HCT116 (cell line): ENCODE measurements at regions not wholly inside any gene's neighbourhood (a gene's known extent, or its start where the extent isn't known, plus 50 kb on each side); places are given as distances from the start of the nearest gene placed in this dataset.
A peak's percentile ranks its signal among the peaks of the same experiment; 100 is the strongest.

Experiments used
- ATAC-seq: fragments of 200-7000 bp; cut with Tn5 transposase; 2 replicates; pipeline ENCODE4 v1.9.1; 2020; ENCODE audit warnings: mild to moderate bottlenecking, moderate library complexity
- BruUV-seq: library from RNA; stranded (reverse); fragments of 400-500 nt; replicated peaks from 2 replicates; lab custom pipeline; 2021; lab: Mats Ljungman, UMichigan
- CTCF ChIA-PET: fragments of 300-600 bp; sonication (Branson Sonifier 250); formaldehyde crosslinking; loops from one replicate; lab custom pipeline; 2021; ENCODE audit warnings: antibody characterized with exemption; lab: Charles Lee
- POLR2A ChIA-PET: fragments of 300-600, 350-600 bp; sonication (Branson Sonifier 250); formaldehyde crosslinking; loops from one replicate; lab custom pipeline; 2021; ENCODE audit warnings: antibody characterized with exemption; lab: Charles Lee
- RAD21 ChIA-PET, 2 experiments: fragments of 300-600 bp; sonication (Branson Sonifier 250); formaldehyde crosslinking; loops; one replicate each; lab custom pipeline; 2023; ENCODE audit warnings: low total read pairs in 2 of 2; ENCODE audit not compliant: uncharacterized antibody in 2 of 2, unreplicated experiment in 2 of 2, low non-redundant PET in 1 of 2; lab: Charles Lee
- DNase-seq: peaks from one replicate; pipeline ENCODE4 v3.0.0-alpha.2; 2010; ENCODE audit warnings: low read depth, low spot score
- H2AFZ ChIP-seq: fragments of 200-600 bp; shearing (Covaris generic), sonication (generic); 2 replicates; pipeline ENCODE4 v1.6.1; 2017; ENCODE audit warnings: low read depth, mixed run types, mixed read lengths, antibody characterized with exemption, low read length; ENCODE audit not compliant: poor library complexity, severe bottlenecking
- H3K27ac ChIP-seq: 2 replicates; pipeline ENCODE4 v1.5.1; 2012; ENCODE audit warnings: low read depth, low read length
- H3K27me3 ChIP-seq: fragments of 200-600 bp; sonication (generic); 2 replicates; pipeline ENCODE4 v1.6.1; 2016; ENCODE audit warnings: mixed run types, low read length, mixed read lengths; ENCODE audit not compliant: insufficient read depth
- H3K36me3 ChIP-seq, 2 experiments: fragments of 200-500 bp in 1 of 2; fragments of 200-600 bp in 1 of 2; sonication (Bioruptor generic) in 1 of 2; sonication (generic) in 1 of 2; 2 replicates each; pipeline versions ENCODE4 v1.5.1 to v1.6.1; 2014 to 2016; ENCODE audit warnings: low read length in 2 of 2, inconsistent platforms in 1 of 2, mixed read lengths in 1 of 2, mixed run types in 1 of 2; ENCODE audit not compliant: insufficient read depth in 2 of 2, control insufficient read depth in 1 of 2
- H3K4me1 ChIP-seq, 2 experiments: fragments of 200-600 bp in 1 of 2; sonication (generic) in 1 of 2; 2 replicates each; pipeline versions ENCODE4 v1.5.1 to v1.6.1; 2012 to 2017; ENCODE audit warnings: low read length in 2 of 2, inconsistent platforms in 1 of 2, mild to moderate bottlenecking in 1 of 2, mixed read lengths in 1 of 2, mixed run types in 1 of 2, moderate library complexity in 1 of 2; ENCODE audit not compliant: insufficient read depth in 2 of 2, control insufficient read depth in 1 of 2
- H3K4me2 ChIP-seq: fragments of 200-600 bp; sonication (generic); 2 replicates; pipeline ENCODE4 v1.6.1; 2017; ENCODE audit warnings: mixed run types, low read length, mixed read lengths
- H3K4me3 ChIP-seq, 2 experiments: fragments of 200-600 bp in 1 of 2; sonication (generic) in 1 of 2; replicated peaks in 1 of 2; 2 replicates each; pipeline ENCODE4 v1.5.1; 2011 to 2016; ENCODE audit warnings: low read length in 2 of 2, control low read depth in 1 of 2, low read depth in 1 of 2, mild to moderate bottlenecking in 1 of 2, mixed read lengths in 1 of 2, mixed run types in 1 of 2
- H3K79me2 ChIP-seq: fragments of 200-600 bp; sonication (generic); 2 replicates; pipeline ENCODE4 v1.6.1; 2017; ENCODE audit warnings: mild to moderate bottlenecking, mixed run types, low read length, moderate library complexity, mixed read lengths; ENCODE audit not compliant: insufficient read depth
- H3K9ac ChIP-seq: fragments of 200-600 bp; sonication (generic); 2 replicates; pipeline ENCODE4 v1.6.1; 2016; ENCODE audit warnings: low read length, mixed read lengths
- H3K9me2 ChIP-seq: fragments of 200-600 bp; sonication (generic), shearing (Covaris generic); 2 replicates; pipeline ENCODE4 v1.6.1; 2017; ENCODE audit warnings: mixed run types, mild to moderate bottlenecking, moderate library complexity; ENCODE audit not compliant: insufficient read depth
- H3K9me3 ChIP-seq, 2 experiments: fragments of 200-500 bp in 1 of 2; fragments of 200-600 bp in 1 of 2; sonication (Bioruptor generic) in 1 of 2; sonication (generic) in 1 of 2; 2 replicates each; pipeline ENCODE4 v1.6.1; 2014 to 2017; ENCODE audit warnings: low read length in 2 of 2, mixed read lengths in 2 of 2, inconsistent platforms in 1 of 2, low read depth in 1 of 2, mild to moderate bottlenecking in 1 of 2, mixed run types in 1 of 2, moderate library complexity in 1 of 2; ENCODE audit not compliant: control insufficient read depth in 1 of 2, insufficient read depth in 1 of 2
- H4K20me1 ChIP-seq: fragments of 200-600 bp; sonication (generic), shearing (Covaris generic); 2 replicates; pipeline ENCODE4 v1.6.1; 2017; ENCODE audit warnings: mixed run types, mild to moderate bottlenecking, moderate library complexity; ENCODE audit not compliant: insufficient read depth
- CEBPB ChIP-seq: IDR thresholded peaks from 2 replicates; pipeline ENCODE4 v1.6.1; 2012; ENCODE audit warnings: low read depth
- EGR1 ChIP-seq: IDR thresholded peaks from 2 replicates; pipeline ENCODE4 v1.6.1; 2012; ENCODE audit warnings: low read depth
- FOSL1 ChIP-seq: IDR thresholded peaks from 2 replicates; pipeline ENCODE4 v1.6.1; 2012; ENCODE audit warnings: low read depth
- RAD21 ChIP-seq: IDR thresholded peaks from 2 replicates; pipeline ENCODE4 v1.6.1; 2012; ENCODE audit warnings: low read depth, mild to moderate bottlenecking
- SIN3A ChIP-seq: IDR thresholded peaks from 2 replicates; pipeline ENCODE4 v1.6.1; 2012; ENCODE audit warnings: low read depth
- SP1 ChIP-seq: IDR thresholded peaks from 2 replicates; pipeline ENCODE4 v1.6.1; 2012; ENCODE audit warnings: low read depth
- YY1 ChIP-seq: IDR thresholded peaks from 2 replicates; pipeline ENCODE4 v1.6.1; 2011; ENCODE audit warnings: low read length, low read depth, moderate library complexity, mild to moderate bottlenecking; ENCODE audit not compliant: insufficient replicate concordance; ENCODE audit errors: extremely low read depth
- intact Hi-C: fragments of 100-400 bp; cut with micrococcal nuclease; formaldehyde crosslinking; loops from 2 replicates; pipeline ENCODE4 v1.10.0; 2022
- TF ChIP-seq, protein P1 (sequence below): IDR thresholded peaks from 2 replicates; pipeline ENCODE4 v1.6.1; 2012; ENCODE audit warnings: low read depth

DNA sequence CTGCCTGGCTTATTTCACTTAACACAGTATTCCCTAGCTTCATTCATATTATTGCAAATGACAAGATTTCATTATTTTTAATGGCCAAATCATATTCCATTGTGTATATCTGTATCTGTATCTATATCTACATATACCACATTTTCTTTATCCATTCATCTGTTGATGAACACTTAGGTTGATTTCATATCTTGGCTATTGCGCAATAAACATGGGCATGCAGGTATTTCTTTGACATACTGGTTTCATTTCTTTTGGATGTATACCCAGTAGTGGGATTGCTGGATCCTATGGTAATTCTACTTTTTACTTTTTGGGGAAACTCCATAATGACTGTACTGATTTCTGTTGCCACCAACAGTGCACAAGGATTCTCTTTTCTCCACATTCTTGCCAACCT lies 68.9 kb upstream of the CREB5 start:
- Histone ChIP-seq H3K27ac (no peak overlapping the region), H3K79me2 (no peaks in the 10 kb centered on the region), H3K9ac (no peak overlapping the region), H2AFZ (no peak overlapping the region), H3K9me2 (no peaks in the 10 kb centered on the region), H4K20me1 (no peaks in the 10 kb centered on the region), H3K27me3 (no peaks in the 10 kb centered on the region), H3K36me3 (no peaks in the 10 kb centered on the region), H3K4me3 (no peak overlapping the region), H3K9me3 (no peaks in the 10 kb centered on the region), H3K4me2 (no peak overlapping the region)
- DNase-seq, result no peak
- ATAC-seq, result no peak
- intact Hi-C loops, result no loop called here
- RAD21 ChIA-PET, result no interaction called here
- no TSS peak for BruUV-seq
- POLR2A ChIA-PET, result no interaction called here
- TF ChIP-seq RAD21, result no peak
- no peak for TF ChIP-seq SP1
- TF ChIP-seq, protein P1, sequence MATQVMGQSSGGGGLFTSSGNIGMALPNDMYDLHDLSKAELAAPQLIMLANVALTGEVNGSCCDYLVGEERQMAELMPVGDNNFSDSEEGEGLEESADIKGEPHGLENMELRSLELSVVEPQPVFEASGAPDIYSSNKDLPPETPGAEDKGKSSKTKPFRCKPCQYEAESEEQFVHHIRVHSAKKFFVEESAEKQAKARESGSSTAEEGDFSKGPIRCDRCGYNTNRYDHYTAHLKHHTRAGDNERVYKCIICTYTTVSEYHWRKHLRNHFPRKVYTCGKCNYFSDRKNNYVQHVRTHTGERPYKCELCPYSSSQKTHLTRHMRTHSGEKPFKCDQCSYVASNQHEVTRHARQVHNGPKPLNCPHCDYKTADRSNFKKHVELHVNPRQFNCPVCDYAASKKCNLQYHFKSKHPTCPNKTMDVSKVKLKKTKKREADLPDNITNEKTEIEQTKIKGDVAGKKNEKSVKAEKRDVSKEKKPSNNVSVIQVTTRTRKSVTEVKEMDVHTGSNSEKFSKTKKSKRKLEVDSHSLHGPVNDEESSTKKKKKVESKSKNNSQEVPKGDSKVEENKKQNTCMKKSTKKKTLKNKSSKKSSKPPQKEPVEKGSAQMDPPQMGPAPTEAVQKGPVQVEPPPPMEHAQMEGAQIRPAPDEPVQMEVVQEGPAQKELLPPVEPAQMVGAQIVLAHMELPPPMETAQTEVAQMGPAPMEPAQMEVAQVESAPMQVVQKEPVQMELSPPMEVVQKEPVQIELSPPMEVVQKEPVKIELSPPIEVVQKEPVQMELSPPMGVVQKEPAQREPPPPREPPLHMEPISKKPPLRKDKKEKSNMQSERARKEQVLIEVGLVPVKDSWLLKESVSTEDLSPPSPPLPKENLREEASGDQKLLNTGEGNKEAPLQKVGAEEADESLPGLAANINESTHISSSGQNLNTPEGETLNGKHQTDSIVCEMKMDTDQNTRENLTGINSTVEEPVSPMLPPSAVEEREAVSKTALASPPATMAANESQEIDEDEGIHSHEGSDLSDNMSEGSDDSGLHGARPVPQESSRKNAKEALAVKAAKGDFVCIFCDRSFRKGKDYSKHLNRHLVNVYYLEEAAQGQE, result no peak
- TF ChIP-seq SIN3A, result no peak
- TF ChIP-seq FOSL1, result no peak
- peak; percentile 78 for TF ChIP-seq CEBPB
- no peak for TF ChIP-seq YY1
- TF ChIP-seq, all 23 proteins: peak for 1
- CTCF ChIA-PET, result no interaction called here
- H3K4me1 ChIP-seq, result no peaks in the 10 kb centered on the region

DNA sequence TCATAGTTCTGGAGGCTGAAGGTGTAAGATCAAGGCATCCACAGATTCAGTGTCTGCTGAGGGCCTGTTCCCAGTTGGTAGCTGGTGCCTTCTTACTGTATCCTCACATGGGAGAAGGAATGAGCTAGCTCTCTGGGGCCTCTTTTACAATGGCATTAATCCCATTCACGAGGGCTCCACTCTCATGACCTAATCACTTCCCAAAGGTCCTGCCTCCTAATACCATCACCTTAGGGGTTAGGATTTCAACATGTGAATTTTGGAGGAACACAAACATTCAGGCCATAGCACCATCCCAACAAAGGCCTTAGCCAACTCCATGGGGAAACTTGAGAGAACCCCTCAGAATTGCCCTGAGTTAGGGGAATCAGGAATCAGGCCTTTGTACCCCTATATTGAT lies 66.1 kb upstream of the CREB5 start:
- intact Hi-C loops, result no loop called here
- H3K79me2 ChIP-seq, result no peaks in the 10 kb centered on the region
- BruUV-seq, result no TSS peak
- H2AFZ ChIP-seq, result no peak overlapping the region
- no peaks in the 10 kb centered on the region for H3K9me2 ChIP-seq
- TF ChIP-seq EGR1, result no peak
- H4K20me1 ChIP-seq, result no peaks in the 10 kb centered on the region
- H3K9me3 ChIP-seq, result no peaks in the 10 kb centered on the region
- H3K27me3 ChIP-seq, result no peaks in the 10 kb centered on the region
- CTCF ChIA-PET, result no interaction called here
- no peak overlapping the region for H3K4me3 ChIP-seq
- no peak overlapping the region for H3K27ac ChIP-seq
- RAD21 ChIA-PET, result no interaction called here
- no peak for DNase-seq
- H3K36me3 ChIP-seq, result no peaks in the 10 kb centered on the region
- POLR2A ChIA-PET, result no interaction called here
- H3K9ac ChIP-seq, result no peak overlapping the region
- H3K4me2 ChIP-seq, result no peak overlapping the region
- no peaks in the 10 kb centered on the region for H3K4me1 ChIP-seq
- ATAC-seq, result no peak
